GM12892 (cell line): ENCODE measurements at regions not wholly inside any gene's neighbourhood (a gene's known extent, or its start where the extent isn't known, plus 50 kb on each side); places are given as distances from the start of the nearest gene placed in this dataset.

Source experiments
- DNase-seq: peaks from one replicate; pipeline ENCODE4 v3.0.0; 2011; ENCODE audit not compliant: insufficient read length
- FAIRE-seq: peaks from 2 replicates; lab custom pipeline; 2011; peaks lifted over from hg19 to GRCh38; lab: Jason Lieb, UNC
- POLR2A ChIP-seq: IDR thresholded peaks from 2 replicates; pipeline ENCODE4 v1.6.1; 2011; ENCODE audit warnings: low read depth, low read length, control low read depth
- POLR2AphosphoS5 ChIP-seq: IDR thresholded peaks from 2 replicates; pipeline ENCODE4 v1.6.1; 2011; ENCODE audit warnings: low read depth, low read length, control low read depth
- TAF1 ChIP-seq: IDR thresholded peaks from 2 replicates; pipeline ENCODE4 v1.6.1; 2011; ENCODE audit warnings: low read depth, mild to moderate bottlenecking, control low read depth, low read length, borderline replicate concordance

GRCh38 chr11:104333977-104334376, 170.0 kb upstream of the PDGFD start:
- TF ChIP-seq POLR2A, result no peak
- TF ChIP-seq POLR2AphosphoS5, result no peak
- TF ChIP-seq TAF1, result no peak
- no peak for DNase-seq
- peak; percentile 9 for FAIRE-seq

DNA sequence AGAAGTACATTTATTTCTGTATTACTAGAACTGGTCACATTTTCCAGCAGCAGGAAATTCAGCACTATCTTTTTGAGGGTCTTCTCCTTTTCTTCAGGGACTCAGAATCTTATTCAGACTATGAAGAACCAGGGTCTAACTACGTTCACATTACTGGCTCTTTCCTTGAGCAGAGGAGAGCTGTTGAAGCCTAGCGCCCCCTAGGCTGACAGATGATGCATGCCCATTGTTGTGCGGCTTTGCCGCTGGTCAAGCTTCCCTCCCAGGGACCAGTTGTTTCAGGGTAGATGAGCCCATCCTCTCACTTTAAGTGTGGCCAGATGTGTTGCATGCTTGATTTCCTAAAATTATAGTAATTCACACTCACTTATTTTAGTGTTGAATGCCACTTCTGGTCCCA, 168.2 kb upstream of the PDGFD start:
- FAIRE-seq, result peak; percentile 44
- no peak for DNase-seq

DNA sequence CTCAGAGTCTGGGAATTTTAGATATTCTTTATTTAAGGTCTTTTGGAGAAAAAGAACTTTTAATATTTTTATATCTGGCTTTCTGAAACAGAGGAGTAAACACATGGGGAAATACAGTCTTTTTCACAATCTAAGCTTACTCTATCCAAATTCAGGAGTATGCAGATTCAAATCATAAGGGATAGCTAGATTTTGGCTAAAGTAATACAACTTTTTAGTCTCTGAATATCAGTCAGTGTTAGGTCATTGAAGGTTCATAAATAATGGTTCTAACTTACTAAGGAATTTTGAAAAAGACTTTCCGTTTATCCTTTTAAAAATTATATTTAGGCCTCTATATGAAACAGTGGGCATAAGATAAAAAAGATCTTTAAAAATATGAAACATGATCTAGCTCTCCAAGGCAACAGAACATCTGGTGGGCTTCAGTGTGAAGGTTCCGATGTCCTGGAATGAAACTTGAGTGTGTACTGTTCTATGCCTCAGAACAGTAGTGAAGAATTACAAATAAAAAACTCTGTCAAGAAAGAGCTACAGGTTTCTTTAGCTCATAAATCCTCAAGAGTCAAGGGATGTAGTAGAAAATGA, 165.2 kb upstream of the PDGFD start:
- TF ChIP-seq POLR2AphosphoS5, result no peak

More for the DNA sequence above, 168.2 kb upstream of the PDGFD start:
- TF ChIP-seq TAF1 (no peak), POLR2AphosphoS5 (no peak)

DNA sequence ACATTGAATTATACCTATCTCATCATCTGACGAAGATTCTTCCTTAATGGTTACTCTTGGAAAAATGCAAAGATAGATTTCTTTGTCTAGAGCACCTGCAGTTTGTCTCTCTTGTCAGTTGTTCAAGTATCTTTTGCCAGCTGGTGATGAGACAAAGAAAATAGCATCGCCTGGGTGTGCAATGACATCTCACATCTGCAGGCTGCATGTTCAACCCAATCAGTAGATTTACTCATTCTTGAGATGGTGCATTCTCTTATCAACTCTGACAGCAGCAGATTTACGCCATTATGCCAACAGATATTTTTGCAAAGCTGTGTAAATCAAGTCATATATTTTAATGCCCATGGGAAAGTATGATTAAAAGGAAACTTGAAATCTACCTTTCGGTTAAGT, 164.6 kb upstream of the PDGFD start:
- DNase-seq (no peak), FAIRE-seq (no peak)
- TF ChIP-seq POLR2A, result no peak
- TF ChIP-seq POLR2AphosphoS5, result no peak
- TF ChIP-seq TAF1, result no peak

More for the DNA sequence above, 165.2 kb upstream of the PDGFD start:
- FAIRE-seq (no peak), DNase-seq (no peak)

DNA sequence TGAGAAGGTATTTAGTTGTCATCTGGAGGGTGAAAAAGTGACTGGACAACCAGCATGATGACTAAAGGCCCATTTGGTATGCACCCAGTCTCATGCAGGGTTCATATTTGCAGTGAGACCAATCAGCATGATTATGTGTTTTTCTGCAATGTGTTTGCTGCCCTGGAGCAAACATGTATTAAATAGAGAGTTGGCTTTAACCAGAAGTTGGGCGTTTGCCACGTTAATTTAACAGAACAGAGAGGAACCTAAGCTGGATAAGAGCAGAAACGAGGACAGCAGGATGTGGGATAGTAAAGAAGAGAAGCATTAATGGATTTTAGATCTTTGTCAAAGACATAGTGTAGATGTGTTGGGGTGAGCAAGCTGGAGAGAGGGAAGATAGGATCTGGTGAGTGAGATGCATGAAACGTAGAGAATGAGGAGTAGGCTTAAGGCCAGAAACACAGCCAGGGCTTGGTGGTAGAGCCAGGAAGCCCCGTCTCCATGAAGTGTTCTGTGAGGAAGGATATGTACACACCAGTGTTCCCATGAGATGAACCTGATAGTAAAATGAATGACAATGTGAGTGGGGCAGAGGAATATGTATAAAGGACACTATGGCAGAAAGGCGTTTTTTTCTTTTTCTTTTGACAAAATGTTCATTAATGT, 164.0 kb upstream of the PDGFD start:
- FAIRE-seq (no peak), DNase-seq (no peak)
- no peak for TF ChIP-seq POLR2A
- no peak for TF ChIP-seq TAF1
- TF ChIP-seq POLR2AphosphoS5, result no peak

DNA sequence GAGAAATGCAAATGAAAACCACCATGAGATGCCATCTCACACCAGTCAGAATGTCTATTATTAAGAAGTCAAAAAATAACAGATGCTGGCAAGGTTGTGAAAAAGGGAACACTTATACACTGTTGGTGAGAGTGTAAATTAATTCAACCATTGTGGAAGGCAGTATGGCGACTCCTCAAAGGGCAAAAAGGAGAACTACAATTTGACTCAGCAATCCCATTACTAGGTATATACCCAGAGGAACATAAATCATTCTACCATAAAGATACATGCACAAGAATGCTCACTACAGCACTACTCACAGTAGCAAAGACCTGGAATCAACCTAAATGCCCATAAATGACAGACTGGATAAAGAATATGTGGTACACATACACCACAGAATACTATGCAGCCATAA, 161.1 kb upstream of the PDGFD start:
- DNase-seq, result no peak
- FAIRE-seq, result no peak
- TF ChIP-seq POLR2A (no peak), POLR2AphosphoS5 (no peak), TAF1 (no peak)

DNA sequence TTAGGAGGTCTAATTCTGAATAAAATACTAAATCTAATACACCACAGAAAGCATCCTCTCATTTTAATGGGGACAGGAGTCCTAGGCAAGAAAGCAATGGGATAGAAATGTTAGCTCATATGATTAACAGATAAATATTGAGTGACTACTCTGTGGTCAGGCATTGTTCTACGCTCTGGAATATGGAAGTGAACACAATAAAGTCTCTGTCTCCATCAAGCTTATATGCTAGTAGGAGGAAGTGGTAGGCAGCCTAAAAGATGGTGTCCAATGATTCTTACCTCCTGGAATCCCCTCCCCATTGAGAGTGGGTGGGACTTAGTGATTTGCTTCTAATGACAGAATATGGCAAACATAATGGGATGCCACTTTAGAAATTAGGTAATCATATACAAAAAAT, 160.3 kb upstream of the PDGFD start:
- DNase-seq (no peak), FAIRE-seq (no peak)
- TF ChIP-seq POLR2A (no peak), TAF1 (no peak), POLR2AphosphoS5 (no peak)

- DNase-seq (no peak), FAIRE-seq (no peak)
- TF ChIP-seq POLR2A (no peak), POLR2AphosphoS5 (no peak), TAF1 (no peak)
Observed at GRCh38 chr11:104323841-104324240, 159.9 kb upstream of the PDGFD start.

DNA sequence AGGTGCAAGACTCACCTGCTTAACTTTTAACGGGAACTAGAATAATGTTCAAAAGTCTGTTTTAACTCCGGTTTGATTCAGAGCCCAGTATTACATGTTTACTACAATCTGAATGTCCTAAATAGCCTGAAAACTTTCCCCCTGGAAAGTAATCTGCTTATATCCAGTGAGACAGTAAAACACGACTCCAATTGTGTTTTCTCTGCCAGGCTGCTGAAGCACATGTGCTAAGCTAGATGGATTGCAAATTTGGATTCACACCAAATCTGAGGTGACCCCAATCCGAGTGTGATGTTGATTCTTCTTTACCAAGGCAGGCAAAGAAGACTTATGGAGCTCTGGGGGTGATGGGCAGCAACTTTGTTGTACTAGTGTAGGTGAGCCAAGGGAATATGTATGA, 158.7 kb upstream of the PDGFD start:
- FAIRE-seq, result no peak
- DNase-seq, result no peak
- TF ChIP-seq POLR2AphosphoS5, result no peak

DNA sequence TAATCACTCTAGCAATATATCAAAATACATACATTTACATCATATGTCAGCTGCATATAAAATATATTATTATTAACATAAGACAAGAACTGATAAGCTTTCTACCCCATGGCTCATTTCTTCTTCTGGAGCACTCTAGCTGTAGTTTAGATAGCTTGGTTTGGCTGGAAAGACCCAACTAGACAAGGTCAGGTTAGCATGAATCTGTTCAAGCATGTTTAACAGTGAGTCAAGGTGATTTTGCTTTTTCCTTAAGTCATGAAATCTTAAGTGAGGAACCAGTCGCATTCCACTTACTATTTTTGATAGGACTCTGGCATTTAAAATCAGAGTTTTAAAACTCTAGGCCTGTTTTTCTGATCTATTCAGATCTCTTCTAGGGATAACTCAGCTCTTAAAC, 157.0 kb upstream of the PDGFD start:
- DNase-seq (no peak), FAIRE-seq (no peak)
- TF ChIP-seq TAF1, result no peak
- TF ChIP-seq POLR2AphosphoS5, result no peak
- no peak for TF ChIP-seq POLR2A

GRCh38 chr11:104320097-104320496, 156.2 kb upstream of the PDGFD start:
- TF ChIP-seq POLR2A (no peak), POLR2AphosphoS5 (no peak), TAF1 (no peak)
- FAIRE-seq (no peak), DNase-seq (no peak)

GRCh38 chr11:104319396-104319795, 155.4 kb upstream of the PDGFD start:
- no peak for FAIRE-seq
- no peak for DNase-seq
- TF ChIP-seq POLR2AphosphoS5 (no peak), POLR2A (no peak), TAF1 (no peak)
